Inflammatory macrophage (primary cell): ENCODE measurements at regions not wholly inside any gene's neighbourhood (a gene's known extent, or its start where the extent isn't known, plus 50 kb on each side); places are given as distances from the start of the nearest gene placed in this dataset.

Experiments used
- DNase-seq, 2 donors: peaks; one replicate each; pipeline ENCODE4 v3.0.0-alpha.2; 2020 to 2022

DNA sequence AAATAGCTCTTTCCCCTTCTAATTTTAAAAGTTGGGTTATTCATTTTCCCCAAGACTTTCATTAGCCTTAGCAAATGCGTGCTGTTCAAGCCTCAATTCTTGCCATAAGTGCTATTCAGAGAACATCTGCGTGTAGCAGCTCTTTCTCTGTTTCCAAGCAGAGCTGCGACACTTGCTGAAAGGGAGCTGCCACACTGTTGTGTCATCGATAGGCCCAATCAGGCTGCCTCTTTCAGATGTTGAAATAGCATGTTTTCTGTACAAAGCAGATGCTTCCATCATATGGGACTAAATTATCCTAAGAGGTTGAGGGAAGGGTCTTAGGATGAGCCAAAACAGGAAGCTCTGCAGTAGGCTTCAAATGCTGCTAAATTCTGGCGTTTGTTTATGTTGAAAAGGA is 220.9 kb upstream of the CDC14C start:
- DNase-seq = no peak

DNA sequence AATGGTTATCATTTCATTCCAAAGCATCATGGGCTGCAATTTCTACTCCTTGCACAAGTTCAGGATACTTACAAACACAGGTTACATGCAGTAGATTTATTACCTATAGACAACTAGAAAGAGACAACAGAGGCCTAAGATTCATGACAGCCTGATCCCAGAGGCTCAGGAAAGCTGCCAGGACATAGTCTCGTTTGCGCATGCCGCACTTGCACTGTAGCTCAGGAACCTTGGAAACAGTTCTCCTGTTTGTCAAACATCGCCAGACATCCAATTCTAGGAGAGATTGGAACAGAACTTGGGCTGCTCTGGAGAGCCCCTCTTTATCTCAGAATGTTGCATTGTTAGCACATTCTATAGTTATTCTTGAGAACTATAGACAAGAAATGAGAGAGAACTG is 216.2 kb upstream of the CDC14C start:
- DNase-seq = no peak

DNA sequence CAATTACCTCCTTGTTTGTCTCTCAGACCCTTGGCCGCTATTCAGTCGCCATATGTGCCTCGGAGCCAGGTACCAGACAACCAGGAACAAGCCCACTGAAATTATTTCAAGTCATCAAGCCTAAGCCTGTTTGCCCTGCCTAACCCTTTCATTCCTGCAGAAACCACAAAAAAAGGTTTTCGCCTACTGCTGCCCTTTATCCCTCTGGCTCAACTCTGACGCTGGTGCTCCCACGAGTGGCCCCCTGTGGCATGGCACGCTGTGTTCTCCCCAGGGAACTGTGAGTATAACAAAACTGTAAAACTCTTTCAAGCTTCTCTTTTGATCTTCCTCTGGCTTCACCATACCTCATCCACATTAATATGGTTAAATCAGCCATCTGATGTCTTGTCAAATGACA is 215.7 kb upstream of the CDC14C start:
- no peak for DNase-seq

DNA sequence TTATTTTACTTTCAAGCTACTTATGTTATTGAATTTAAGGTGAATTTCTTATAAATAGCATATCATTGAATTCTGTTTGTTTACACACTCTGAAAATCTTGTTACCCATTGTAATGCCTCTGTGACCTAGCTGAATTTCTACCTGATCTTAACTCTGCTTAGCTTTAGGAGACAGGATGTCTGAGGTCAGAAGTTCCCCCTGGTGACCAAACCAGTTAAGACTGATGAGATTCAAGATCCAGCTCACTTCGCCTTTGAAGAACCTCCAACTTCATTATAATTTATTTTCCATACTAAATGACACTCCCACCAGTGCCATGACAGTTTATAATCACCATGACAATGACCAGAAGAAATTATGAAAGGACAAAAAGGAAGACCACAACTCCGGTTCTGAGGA is 213.4 kb upstream of the CDC14C start:
- no peak for DNase-seq

DNA sequence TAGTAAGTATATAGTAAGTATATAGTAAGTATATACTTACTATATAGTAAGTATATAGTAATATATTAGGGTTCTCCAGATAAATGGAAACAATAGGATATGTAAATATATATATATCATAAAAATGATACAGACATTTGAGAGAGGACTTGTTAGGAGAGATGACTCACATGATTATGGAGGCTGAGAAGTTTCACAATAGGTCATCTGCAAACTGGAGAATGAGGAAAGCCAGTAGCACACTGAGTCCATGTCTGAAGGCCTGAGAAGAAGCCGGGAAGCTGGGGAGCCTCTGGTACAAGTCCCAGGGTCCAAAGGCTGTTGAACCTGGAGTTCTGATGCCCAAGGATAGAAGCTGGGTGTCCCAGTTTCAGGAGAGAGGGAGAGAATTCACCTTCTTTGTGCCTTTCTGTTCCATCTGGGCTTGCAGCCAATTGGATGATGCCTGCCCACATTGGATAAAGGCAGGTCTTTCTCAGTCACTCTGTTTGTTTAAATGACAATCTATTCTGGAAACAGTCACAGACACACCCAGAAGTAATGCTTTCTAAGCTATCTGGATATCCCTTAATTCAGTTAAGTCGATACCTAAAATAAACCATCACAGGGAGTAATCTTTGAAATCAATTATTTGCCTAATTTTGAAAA is 205.5 kb upstream of the CDC14C start:
- DNase-seq = peak; percentile 44 to 53

DNA sequence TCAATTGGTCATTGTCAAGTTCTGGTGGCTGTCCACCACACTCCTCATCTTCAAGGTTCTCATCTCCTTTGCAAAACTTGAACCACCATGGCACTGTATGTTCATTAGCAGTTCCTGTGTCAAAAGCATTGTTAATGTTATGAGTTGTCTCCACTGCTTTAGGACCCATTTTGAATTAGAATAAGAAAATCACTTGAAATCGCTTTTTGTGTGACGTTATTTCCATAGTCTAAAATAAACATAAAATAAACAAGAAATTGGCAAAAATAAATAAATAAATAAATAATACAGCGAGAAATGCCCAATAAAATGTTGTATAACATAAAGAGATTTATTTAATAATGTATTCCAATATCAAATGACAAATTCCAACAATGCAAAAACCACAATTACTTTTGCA is 195.5 kb upstream of the CDC14C start:
- DNase-seq = no peak

DNA sequence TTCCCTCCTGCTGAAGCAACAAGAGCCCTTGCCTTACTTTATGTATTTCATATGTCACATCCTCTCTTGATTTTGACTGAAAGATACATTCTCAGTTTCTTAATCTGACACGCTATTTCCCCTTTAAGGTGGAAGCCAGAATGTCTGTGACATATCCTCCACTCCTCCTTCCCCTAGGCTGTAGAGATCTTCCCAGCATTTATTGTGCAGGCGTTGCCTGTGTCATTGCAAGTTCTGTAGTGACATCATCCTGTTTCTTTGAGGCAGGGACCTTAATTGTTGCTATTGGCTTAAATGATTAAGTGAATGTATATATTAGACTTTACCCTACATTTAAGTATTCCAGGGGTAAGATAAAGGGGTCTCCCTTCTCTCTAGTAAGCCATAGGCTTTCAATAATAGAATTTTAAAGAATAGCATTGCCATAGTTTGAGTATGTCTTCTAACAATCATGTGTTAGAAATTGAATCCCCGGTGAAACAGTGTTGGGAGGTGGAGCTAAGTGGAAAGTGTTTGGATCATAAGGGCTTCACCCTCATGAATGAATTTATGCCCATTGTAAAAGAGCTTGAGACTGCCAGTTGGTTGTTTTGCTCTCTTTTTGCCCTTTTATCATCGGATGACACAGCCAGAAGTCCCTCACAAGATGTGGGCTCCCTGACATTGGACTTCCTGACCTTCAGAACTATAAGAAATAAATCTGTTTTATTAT is 189.5 kb upstream of the CDC14C start:
- peak; percentile 2 to 30 for DNase-seq

DNA sequence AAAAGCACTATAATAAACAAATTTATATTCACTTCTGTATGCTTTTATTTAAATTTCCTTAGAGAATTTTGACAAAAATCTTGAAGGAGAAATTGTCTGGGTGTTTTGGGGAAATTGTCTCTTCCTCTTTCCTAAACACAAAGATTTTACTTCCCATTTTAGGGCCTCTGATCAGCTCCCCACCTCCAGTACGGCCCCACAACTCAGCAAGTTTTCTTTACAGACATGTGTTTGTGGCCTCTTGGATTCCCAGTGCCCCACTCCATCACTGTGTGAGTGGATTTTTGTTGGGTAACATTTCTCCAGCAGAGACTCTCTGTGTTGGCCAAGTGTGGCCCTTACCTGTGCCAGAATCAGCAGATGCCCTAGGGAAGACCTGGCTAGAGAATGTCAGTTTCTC is 182.8 kb upstream of the CDC14C start:
- peak; percentile 54 to 60 for DNase-seq

DNA sequence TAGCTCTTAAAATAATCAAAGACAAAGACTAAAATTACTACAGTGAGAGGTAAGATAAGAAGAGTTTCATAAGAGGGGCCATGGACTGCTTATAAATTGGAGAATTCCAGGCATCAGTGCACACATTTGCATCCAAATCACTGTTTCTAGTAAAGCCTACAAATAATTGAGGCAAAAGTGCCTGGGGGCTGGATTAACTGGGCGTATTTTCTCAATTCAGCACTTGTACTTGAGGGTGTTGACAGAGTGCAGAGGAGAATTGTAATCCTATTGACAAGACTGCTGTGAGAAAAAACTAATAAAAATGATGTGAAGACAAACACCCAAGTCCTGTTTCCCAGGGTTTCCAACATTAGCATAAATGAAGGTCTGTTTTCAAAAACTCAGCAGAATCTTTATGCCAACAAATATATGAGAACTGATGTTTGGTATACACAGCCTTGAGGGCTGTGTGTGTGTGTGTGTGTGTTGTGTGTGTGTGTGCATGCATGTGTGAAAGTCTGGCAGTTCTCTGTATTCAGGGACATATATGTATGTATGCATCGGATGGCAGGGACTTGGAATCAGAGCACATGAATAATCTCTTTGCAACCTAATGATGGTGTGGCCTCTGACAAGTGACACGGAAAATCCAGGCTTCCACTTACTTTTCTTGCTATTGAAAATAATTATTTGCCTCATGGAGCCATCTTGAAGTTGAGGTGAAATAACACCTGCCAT is 182.1 kb upstream of the CDC14C start:
- no peak for DNase-seq

DNA sequence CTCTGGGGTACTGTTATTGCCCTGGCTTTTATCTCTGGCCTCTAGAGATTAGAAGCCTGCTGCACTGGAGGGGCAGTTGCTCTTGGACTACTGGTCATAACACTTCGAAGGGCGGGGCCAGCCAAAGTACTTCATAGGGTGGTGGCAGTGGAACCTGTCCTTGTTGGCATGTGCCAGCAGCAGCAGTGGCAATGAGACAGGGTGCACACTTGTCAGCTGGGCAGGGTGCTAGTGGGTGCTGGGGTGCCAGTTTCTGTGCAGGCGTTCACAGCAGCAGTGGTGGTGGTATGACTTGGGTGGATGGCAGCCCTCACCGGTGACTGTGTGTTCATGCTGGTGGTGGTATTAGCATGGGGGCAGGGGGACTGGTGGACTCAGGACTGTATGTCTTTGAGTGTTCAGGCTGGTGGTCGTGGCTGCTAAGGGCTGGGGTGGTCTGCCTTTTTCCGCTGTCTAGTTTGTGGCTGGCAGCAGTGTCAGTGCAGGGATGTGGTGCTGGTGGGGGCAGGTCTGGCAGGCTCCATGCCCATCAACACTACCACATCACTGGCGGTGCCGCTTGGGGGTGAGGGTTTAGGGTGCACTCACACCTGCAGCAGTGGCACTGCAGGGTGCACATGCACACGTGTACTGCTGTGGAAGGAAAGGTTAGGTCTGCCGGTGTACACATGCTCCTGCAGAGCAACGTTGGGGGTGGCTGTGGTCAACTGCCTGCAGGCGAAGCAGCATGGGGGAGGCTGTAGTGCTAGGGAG is 176.1 kb upstream of the CDC14C start:
- no peak for DNase-seq

DNA sequence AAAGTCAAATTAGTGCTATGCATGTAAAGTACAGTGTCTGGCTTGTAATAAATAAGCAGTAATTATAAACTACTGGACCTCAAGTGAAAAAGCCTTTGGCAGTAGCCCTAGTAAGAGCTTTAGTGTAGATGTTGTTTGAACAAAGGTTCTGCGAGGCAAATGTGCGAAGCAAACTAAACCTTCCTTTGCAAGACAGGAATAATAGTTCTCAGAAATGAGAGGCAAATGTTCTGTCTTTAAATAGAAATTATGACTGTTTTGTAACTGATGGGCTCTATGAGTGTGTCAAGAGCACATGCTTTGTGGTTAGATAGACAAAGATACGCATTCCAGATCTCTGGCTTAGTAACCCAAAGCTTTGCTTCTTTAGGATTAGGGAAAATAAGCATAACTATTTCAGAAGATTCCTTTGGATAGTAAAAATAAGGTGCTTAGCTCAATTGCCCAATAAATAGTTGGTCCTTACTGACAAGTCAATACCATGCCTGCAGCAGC is 169.2 kb upstream of the CDC14C start:
- no peak for DNase-seq

DNA sequence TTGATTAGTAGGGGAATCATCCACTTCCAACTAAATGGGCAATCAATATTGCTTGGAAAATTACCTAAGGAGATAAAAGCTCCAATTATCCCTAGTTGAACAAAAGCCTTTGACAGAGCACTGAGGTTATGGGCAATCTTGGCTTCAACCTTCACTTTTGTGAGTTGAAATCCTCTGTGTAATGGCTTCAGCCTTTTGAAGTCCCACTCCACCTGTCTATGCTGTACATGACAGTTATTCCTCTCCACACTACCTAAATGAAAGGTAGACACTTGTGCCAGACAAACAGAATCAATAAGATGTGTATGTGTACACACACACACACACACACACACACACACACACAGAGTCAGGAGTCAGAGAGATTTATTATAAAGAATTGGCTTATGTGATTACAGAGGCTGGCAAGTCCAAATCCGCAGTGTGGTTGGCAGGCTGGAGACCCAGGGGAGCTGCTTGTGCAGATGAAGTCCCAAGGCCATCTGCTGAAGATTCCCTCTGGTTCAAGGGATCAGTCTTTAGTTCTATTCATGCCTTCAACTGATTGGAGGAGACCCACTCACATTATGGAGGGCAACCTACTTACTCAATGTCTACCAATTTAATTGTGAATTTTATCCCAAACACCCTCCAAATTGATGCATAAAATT is 164.8 kb upstream of the CDC14C start:
- no peak for DNase-seq

DNA sequence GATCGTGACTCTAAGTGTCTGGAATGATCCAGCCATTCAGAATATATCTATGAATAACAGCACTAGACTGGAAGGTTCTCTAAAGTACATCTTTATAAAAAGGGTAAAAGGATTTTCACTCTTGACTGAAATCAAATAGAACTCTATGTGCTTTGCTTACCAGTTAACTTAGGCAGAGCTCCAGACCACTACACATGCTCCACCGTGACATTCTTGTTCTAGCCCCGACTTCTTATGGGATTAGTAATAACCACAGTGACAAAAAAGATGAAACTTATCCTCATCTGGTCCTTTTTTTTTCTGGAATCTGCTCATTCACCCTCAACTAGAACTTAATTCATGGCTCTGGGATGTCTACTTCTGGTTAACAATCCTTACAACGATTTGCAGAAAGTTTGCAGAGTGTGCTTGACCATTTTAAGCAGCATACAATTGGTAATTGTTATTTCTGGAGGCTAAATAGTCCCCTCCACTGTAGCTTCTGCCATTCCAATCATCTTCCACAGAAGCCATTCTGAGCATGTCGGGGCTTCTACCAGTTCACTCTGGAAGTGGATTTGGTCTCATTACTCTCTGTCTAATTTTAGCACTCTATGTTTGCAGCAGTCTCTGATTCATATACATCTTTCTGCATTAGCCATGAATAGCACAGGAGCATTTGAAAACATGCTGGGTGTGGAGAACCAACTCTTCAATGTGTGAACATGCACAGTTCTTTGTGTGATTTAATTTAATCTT is 163.7 kb upstream of the CDC14C start:
- DNase-seq = no peak

DNA sequence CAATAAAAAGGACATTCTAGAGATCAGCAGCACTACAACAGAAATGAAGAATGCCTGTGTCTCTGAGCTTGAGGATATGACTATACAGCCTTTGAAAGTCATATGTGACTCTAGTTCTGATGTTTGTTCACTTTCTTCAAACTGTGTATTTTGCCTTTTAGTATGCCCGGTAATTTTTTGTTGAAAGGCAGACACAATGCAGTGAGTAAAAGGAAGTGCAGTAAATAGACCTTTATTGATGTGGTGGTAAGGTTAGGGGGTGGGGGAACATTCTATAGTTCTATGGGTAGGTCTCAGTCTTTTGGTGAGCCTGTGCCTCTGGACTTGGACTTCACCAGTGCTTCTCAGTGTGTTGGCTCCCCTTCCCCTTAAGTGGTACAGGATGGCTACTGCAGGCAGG is 143.5 kb upstream of the CDC14C start:
- no peak for DNase-seq

DNA sequence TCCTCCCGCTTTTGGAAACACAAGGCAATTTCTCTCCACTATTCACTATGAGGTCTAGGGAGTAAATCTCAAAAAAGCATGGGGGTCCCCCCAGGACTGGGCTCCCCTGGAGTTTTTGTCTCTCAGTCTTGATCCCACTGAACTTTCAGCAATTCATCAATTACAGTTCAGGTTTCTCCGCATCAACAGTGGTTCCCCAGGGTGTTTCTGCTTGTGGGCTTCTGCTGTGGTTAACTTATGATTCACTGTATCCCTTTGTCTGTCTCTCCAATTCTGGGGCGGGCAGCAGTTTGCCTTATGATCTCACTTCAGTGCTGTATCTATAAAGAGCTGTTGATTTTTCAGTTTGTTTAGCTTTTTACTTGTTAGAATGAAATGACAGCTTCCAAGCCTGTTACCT is 142.6 kb upstream of the CDC14C start:
- no peak for DNase-seq

DNA sequence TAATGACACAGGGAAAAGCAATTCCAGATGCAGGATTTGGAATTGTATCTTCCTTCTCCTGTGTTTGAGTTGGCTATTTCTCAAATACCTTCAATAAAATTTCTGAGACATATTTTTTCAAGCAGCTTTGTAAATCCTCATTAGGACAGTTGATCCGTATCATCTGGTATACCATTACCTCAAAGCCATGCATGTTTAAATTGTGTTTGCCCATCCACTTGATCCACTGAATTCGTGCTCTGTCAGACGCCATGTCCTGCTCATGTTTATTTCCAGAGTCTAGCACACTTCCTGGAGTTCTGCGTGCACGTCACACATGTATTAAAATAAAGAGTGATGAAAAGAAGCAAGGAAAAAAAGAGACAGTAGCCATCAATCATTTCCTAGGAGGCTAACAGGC is 141.8 kb upstream of the CDC14C start:
- no peak for DNase-seq

DNA sequence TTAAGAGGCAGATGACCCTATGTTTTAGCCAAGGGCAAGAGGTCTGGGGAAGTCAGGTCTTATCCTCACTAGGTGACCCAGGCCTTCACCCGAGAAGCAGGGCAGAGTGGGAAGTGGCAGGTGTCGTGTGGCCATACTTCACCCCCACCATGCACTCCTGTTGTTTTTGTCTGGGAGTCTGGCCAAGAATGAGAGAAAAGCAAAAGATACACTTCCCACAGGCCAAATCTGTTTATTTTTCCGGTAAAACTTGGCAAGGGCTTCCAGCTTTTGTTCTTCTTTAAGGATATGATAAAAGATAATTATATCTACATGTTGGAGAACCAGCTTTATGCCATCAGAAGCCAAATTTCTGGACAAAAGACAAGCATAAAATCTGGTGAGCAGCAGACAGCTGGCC is 137.4 kb upstream of the CDC14C start:
- no peak for DNase-seq

DNA sequence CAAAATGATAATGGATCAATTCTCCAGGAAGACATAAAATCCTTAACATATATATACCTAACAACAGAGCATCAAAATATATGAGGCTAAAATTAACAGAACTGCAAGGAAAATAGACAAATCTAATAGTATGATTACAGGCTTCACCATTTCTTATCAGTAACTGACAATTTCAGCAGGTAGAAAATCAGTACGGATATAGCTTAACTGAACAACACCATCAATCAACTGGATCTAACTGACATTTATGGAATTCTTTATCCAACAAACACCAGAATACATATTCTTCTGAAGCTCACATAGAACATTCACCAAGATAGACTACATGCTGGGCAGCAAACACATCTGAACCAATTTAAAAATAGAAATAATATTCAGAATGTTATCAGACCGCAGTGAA is 121.1 kb upstream of the CDC14C start:
- no peak for DNase-seq

DNA sequence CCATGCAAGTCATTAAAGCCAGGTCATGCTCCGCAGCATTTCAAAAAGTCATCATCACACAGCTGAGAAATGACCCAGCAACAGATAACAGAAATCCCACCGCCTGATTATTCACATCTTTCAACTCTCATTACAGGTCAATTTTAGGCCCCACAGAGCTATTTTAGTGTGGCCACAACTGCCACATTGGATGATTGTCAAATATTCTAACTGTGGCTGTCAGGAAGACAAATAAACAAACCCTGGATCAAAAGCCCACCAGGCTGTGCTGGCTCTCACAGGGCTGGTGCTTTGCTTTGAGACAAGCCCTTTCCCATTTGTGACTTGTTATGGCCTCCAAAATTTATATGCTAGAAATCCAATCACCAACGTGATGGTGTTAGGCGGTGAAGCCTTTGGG is 117.6 kb upstream of the CDC14C start:
- DNase-seq = no peak

DNA sequence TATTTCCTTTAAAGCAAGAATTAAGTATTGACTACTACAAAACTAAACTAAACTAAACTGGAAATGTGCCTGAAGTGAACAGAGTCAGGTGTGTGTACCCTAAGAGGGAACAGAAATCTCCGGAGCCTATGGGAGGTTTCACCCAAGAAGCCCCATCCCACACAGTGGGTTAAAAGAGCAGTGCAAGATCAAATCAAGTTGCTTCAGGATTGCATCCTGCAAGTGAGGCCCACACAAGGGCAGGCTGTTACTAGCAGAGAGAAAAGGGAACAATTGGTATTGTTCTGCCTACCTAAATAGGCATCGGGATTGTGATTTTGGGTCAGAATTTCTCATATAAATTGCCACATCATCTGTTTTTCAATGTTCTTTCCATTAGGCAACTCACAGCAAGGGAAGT is 113.3 kb upstream of the CDC14C start:
- no peak for DNase-seq

DNA sequence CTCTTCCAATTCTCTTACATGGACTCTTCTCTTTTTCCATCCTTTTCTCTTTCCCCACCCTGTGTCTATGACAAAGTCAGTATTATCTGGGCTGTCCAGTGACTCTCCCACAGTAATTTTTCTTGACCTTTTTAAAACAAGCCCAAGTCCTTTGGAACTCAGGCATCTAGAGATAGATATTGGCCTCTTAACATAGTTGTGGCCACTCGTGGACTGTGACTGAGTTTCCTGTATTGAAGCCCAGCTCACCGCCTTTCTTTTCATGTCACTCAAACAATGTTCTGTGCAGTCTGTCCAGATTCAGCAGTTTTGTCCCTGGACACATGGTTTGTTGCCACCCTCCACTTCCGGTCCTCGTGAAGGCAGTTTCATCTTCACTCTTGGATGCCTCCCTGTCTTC is 110.9 kb upstream of the CDC14C start:
- DNase-seq = no peak

DNA sequence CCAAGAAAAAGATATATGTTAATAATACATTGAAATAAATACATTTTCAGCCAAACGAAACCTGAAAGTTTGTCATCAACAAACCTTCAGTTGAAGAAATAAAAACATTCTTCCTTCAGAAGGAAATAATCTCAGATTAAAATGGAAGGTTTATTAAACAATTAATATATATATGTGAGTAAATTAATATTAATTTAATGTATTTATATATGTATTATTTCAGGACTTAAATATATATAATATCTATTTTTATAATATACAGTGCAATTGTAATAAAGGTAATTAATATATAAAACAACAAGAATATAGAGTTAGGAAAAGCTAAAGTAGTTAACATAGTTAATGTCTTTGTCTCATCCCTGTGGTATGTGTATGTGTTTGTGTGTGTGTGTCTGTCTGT is 102.2 kb upstream of the CDC14C start:
- no peak for DNase-seq
